ENCODE measurements at regions not wholly inside any gene's neighbourhood (a gene's known extent, or its start where the extent isn't known, plus 50 kb on each side); places are given as distances from the start of the nearest gene placed in this dataset.

GRCh38 chr18:37672932-37673595 is 107.5 kb upstream of the CELF4 start:
- Histone ChIP-seq H3K9ac (ENCODE audit: control insufficient read depth, insufficient read depth, low read length) (no peak overlapping the region), H3K4me3 (no peak overlapping the region), H3K36me3 (ENCODE audit: control insufficient read depth in 2 of 2, insufficient read depth in 2 of 2, low read length in 1 of 2) (no peaks in the 10 kb centered on the region), H3K4me2 (ENCODE audit: control insufficient read depth, insufficient read depth) (no peak overlapping the region), H3K27me3 (replicated peaks in 1 of 2; ENCODE audit: control insufficient read depth in 2 of 2, insufficient read depth in 2 of 2, low read length in 1 of 2) (no peaks in the 10 kb centered on the region), H4K20me1 (ENCODE audit: control insufficient read depth, insufficient read depth) (no peaks in the 10 kb centered on the region), H3K79me2 (ENCODE audit: control insufficient read depth, insufficient read depth, low read length) (no peaks in the 10 kb centered on the region), H3K9me3 (replicated peaks; ENCODE audit: control insufficient read depth, insufficient read depth, low read length) (no peaks in the 10 kb centered on the region), H3K4me1 (ENCODE audit: control insufficient read depth, insufficient read depth, low read length) (no peaks in the 10 kb centered on the region), H2AFZ (ENCODE audit: control insufficient read depth, low read depth, low read length) (no peak overlapping the region), H3K27ac (ENCODE audit: control insufficient read depth, insufficient read depth) (no peak overlapping the region)
- FAIRE-seq: no peak
- BruUV-seq (replicated peaks): no TSS peak
- ChIA-PET RAD21 (ENCODE audit: unreplicated experiment) (no interaction called here), SMC1A (ENCODE audit: uncharacterized antibody, unreplicated experiment) (no interaction called here), CTCF (no interaction called here), POLR2A (no interaction called here)
- TF ChIP-seq EZH2 (IDR thresholded peaks at IDR 0.05; ENCODE audit: borderline replicate concordance, control insufficient read depth, low read depth, low read length) (no peak), IRF4 (IDR thresholded peaks at IDR 0.05; ENCODE audit: low read depth, low read length) (no peak), IRF5 (IDR thresholded peaks at IDR 0.05; ENCODE audit: borderline replicate concordance) (no peak), BCL11A (IDR thresholded peaks at IDR 0.05; ENCODE audit: low read depth, low read length) (no peak), RBBP5 (conservative IDR thresholded peaks at IDR 0.05) (no peak)
- 0% methylated on average over 3 of the region's 3 CpGs for WGBS (ENCODE audit: insufficient coverage, insufficient replicate concordance, low lambda C conversion rate, missing lambda C conversion rate)
- no peak for ATAC-seq
- DNase-seq (ENCODE audit: low read depth, low spot score): no peak
- in situ Hi-C loops (cut with MboI) (no loop called here), intact Hi-C loops (cut with micrococcal nuclease; ENCODE audit: unreplicated experiment) (no loop called here)

- DNase-seq (ENCODE audit: low read depth, low spot score): no peak
- Histone ChIP-seq H4K20me1 (ENCODE audit: control insufficient read depth, insufficient read depth) (no peaks in the 10 kb centered on the region), H3K27me3 (replicated peaks in 1 of 2; ENCODE audit: control insufficient read depth in 2 of 2, insufficient read depth in 2 of 2, low read length in 1 of 2) (no peaks in the 10 kb centered on the region), H3K4me3 (no peak overlapping the region), H3K27ac (ENCODE audit: control insufficient read depth, insufficient read depth) (no peak overlapping the region), H2AFZ (ENCODE audit: control insufficient read depth, low read depth, low read length) (no peak overlapping the region), H3K4me1 (ENCODE audit: control insufficient read depth, insufficient read depth, low read length) (no peaks in the 10 kb centered on the region), H3K9me3 (replicated peaks; ENCODE audit: control insufficient read depth, insufficient read depth, low read length) (no peaks in the 10 kb centered on the region), H3K9ac (ENCODE audit: control insufficient read depth, insufficient read depth, low read length) (no peak overlapping the region), H3K4me2 (ENCODE audit: control insufficient read depth, insufficient read depth) (no peak overlapping the region), H3K79me2 (ENCODE audit: control insufficient read depth, insufficient read depth, low read length) (no peaks in the 10 kb centered on the region), H3K36me3 (ENCODE audit: control insufficient read depth in 2 of 2, insufficient read depth in 2 of 2, low read length in 1 of 2) (no peaks in the 10 kb centered on the region)
- WGBS (ENCODE audit: insufficient coverage, insufficient replicate concordance, low lambda C conversion rate, missing lambda C conversion rate): 37% methylated on average over 2 of the region's 2 CpGs
- intact Hi-C loops (cut with micrococcal nuclease; ENCODE audit: unreplicated experiment): no loop called here
- POLR2A ChIA-PET: no interaction called here
- ATAC-seq: no peak
- CTCF ChIA-PET: no interaction called here
- in situ Hi-C loops (cut with MboI): no loop called here
- RAD21 ChIA-PET (ENCODE audit: unreplicated experiment): no interaction called here
- SMC1A ChIA-PET (ENCODE audit: uncharacterized antibody, unreplicated experiment): no interaction called here
- no peak for FAIRE-seq
- no TSS peak for BruUV-seq (replicated peaks)
- no peak for TF ChIP-seq BMI1 (IDR thresholded peaks at IDR 0.05; ENCODE audit: borderline replicate concordance)
- no peak for TF ChIP-seq NBN (IDR thresholded peaks at IDR 0.05)
- no peak for TF ChIP-seq ATF3 (IDR thresholded peaks at IDR 0.05; ENCODE audit: borderline replicate concordance, extremely low read depth, low read depth, low read length)
- no peak for TF ChIP-seq GABPA (IDR thresholded peaks at IDR 0.05; ENCODE audit: low read depth)
- TF ChIP-seq ZBTB11 (CRISPR knock-in tag; IDR thresholded peaks at IDR 0.05): no peak
- TF ChIP-seq ZNF217 (IDR thresholded peaks at IDR 0.05): no peak
- TF ChIP-seq JUND (IDR thresholded peaks at IDR 0.05; ENCODE audit: low read depth, low read length): no peak
- no peak for TF ChIP-seq HCFC1 (IDR thresholded peaks at IDR 0.05; ENCODE audit: low read length)
- TF ChIP-seq ZNF622 (IDR thresholded peaks at IDR 0.05): no peak
Observed at GRCh38 chr18:37672001-37672400, 106.4 kb upstream of the CELF4 start.

Data from GM12878 (cell line).